Heart left ventricle (tissue), 16 donors: ENCODE measurements at regions not wholly inside any gene's neighbourhood (a gene's known extent, or its start where the extent isn't known, plus 50 kb on each side); places are given as distances from the start of the nearest gene placed in this dataset.

Source experiments
- ATAC-seq, 4 donors: fragments of 200-7000 bp; cut with Tn5 transposase; one replicate each; pipeline ENCODE4 v1.9.1; 2020 to 2022; ENCODE audit warnings: moderate library complexity in 4 of 4, mild to moderate bottlenecking in 3 of 4, moderate number of reproducible peaks in 1 of 4
- DNase-seq, 5 donors: peaks; one replicate each; pipeline ENCODE4 v3.0.0-alpha.2; 2020
- H3K27ac ChIP-seq, 12 donors: fragments of 200-600 bp; sonication (generic) in 4 of 12; one replicate each; pipeline versions ENCODE4 v1.5.0 to v1.8.0; 2016 to 2022; ENCODE audit warnings: mild to moderate bottlenecking in 2 of 12
- H3K27me3 ChIP-seq, 9 donors: fragments of 200-600 bp; sonication (generic) in 2 of 9; one replicate each; pipeline versions ENCODE4 v1.5.1 to v1.8.0; 2016 to 2022; ENCODE audit warnings: mild to moderate bottlenecking in 3 of 9
- H3K36me3 ChIP-seq, 9 donors: fragments of 200-600 bp; sonication (generic) in 2 of 9; one replicate each; pipeline versions ENCODE4 v1.5.0 to v1.8.0; 2018 to 2022; ENCODE audit warnings: mild to moderate bottlenecking in 2 of 9
- H3K4me1 ChIP-seq, 12 donors: fragments of 200-600 bp; sonication (generic) in 4 of 12; one replicate each; pipeline versions ENCODE4 v1.5.0 to v1.8.0; 2016 to 2022; ENCODE audit warnings: mild to moderate bottlenecking in 3 of 12
- H3K4me3 ChIP-seq, 12 donors: fragments of 200-600 bp; sonication (generic) in 4 of 12; one replicate each; pipeline versions ENCODE4 v1.5.0 to v1.8.0; 2017 to 2022; ENCODE audit warnings: mild to moderate bottlenecking in 9 of 12, moderate library complexity in 4 of 12
- H3K9me3 ChIP-seq, 12 donors: fragments of 200-600 bp; sonication (generic) in 4 of 12; one replicate each; pipeline versions ENCODE4 v1.5.0 to v1.8.0; 2016 to 2022; ENCODE audit warnings: mild to moderate bottlenecking in 1 of 12
- POLR2A ChIP-seq, 2 donors: fragments of 450-650 bp; IDR thresholded peaks; one replicate each; pipeline ENCODE4 v1.6.1; 2017; ENCODE audit warnings: antibody characterized with exemption in 2 of 2, mild to moderate bottlenecking in 2 of 2, moderate library complexity in 2 of 2
- WGBS, 4 donors: extraction: QIAGEN DNeasy Blood & Tissue Kit in 2 of 4; methylation state at CpG; one replicate each; pipeline versions ENCODE4 v1.1.5 to v1.1.7; 2013 to 2018; 5-methylcytosine and 5-hydroxymethylcytosine counted together
- intact Hi-C, 10 donors: fragments of 100-400 bp; cut with DNase I; formaldehyde crosslinking; loops; one replicate each; pipeline versions ENCODE4 v1.11.1 to v1.14.2; 2022
- TF ChIP-seq, protein P1 (sequence below), 12 donors: fragments of 200-600 bp; sonication (generic) in 4 of 12; IDR thresholded peaks; one replicate each; pipeline versions ENCODE4 v1.5.0 to v1.8.0; 2018 to 2022; ENCODE audit warnings: antibody characterized with exemption in 12 of 12, mild to moderate bottlenecking in 5 of 12
- donor health status: ischemic (EF 13 %, LVEDD 7.1; RV severe dilation, severe dysfunction).
- donor health status: healthy with polysubstance abuse.
- donor health status: DM: no; HTN: yes; CAD: no.
- donor health status: DM: no; HTN: no; CAD: no.
- donor health status: ischemic (EF 25% LVEDD 6.9; RV normal size, moderate dysfunction).
- donor health status: ischemic (EF 25% LVEDD 5.7; RV mildly dilated, moderate dysfunction).
- donor health status: healthy.
- donor health status: DM: yes; HTN: yes; CAD: no.
- donor health status: ischemic (EF 35%, LVEDD 5.7; RV mildly dilated, moderate dysfunction).
- donor health status: nonischemic (EF 11% LVEDD 7.7; RV severe dilation, severe dysfunction).
- donor health status: DM: yes; HTN: yes; CAD: no.
- donor health status: PGD.
- donor health status: ischemic (EF 29% LVEDD 5.4; RV normal size, mild dysfunction).
- donor health status: nonischemic (EF 23%, LVEDD 6.1; RV moderate dilation, normal function).

DNA sequence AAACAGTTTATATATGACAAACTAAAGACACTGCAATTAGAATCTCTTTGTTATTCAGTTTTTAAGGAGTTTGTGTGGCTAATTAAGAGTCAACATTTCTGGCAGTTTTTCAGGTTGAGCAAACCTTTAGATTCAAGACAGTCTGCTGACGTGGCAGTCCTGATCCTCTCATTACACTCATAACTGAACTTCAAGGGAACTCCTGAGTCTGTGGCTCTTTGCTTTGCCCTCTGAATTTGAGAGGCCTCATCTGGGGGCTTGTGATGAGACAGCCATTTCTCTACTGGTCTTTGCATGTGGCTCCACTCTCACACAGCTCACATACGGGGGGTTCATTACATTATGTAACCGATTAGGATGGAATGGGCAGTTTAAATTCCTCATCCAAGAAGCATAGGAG, 182.9 kb upstream of the MEF2C start:
- intact Hi-C loops = no loop called here
- Histone ChIP-seq H3K4me3 (no peak overlapping the region), H3K36me3 (no peaks in the 10 kb centered on the region), H3K9me3 (no peaks in the 10 kb centered on the region), H3K27me3 (no peaks in the 10 kb centered on the region), H3K4me1 (peaks cover 0 to 5% (median 0%) of the 10 kb centered on the region in 12 donors), H3K27ac (no peak overlapping the region)
- TF ChIP-seq, protein P1, sequence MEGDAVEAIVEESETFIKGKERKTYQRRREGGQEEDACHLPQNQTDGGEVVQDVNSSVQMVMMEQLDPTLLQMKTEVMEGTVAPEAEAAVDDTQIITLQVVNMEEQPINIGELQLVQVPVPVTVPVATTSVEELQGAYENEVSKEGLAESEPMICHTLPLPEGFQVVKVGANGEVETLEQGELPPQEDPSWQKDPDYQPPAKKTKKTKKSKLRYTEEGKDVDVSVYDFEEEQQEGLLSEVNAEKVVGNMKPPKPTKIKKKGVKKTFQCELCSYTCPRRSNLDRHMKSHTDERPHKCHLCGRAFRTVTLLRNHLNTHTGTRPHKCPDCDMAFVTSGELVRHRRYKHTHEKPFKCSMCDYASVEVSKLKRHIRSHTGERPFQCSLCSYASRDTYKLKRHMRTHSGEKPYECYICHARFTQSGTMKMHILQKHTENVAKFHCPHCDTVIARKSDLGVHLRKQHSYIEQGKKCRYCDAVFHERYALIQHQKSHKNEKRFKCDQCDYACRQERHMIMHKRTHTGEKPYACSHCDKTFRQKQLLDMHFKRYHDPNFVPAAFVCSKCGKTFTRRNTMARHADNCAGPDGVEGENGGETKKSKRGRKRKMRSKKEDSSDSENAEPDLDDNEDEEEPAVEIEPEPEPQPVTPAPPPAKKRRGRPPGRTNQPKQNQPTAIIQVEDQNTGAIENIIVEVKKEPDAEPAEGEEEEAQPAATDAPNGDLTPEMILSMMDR (IDR thresholded peaks at IDR 0.05) = no peak
- DNase-seq (no peak), ATAC-seq (no peak)
- whole genome bisulfite sequencing, 4 donors = 91 to 93% (median 92%) methylated on average over 3 of the region's 3 CpGs

DNA sequence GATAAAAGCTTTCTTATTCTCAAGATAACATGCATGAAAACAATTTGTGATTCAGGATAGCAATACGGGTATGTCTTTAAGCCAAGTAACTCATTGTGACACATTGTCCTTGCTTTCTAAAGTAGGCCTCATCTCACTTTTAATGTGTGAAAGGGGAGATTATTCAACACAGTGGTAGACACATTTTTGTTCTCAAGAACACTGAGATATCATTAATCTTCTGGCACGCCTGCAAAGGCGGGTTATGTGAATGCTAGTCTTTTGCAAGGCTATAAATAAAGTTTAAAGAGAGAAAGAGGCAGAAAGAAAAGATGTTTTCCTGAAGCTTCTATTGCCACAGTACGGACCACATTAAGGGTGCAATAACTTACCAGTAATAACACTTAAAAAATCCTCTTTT, 181.8 kb upstream of the MEF2C start:
- Histone ChIP-seq H3K27me3 (no peaks in the 10 kb centered on the region), H3K4me1 (peaks cover 0 to 5% (median 0%) of the 10 kb centered on the region in 12 donors), H3K4me3 (no peak overlapping the region), H3K36me3 (no peaks in the 10 kb centered on the region), H3K9me3 (no peaks in the 10 kb centered on the region), H3K27ac (no peak overlapping the region)
- DNase-seq (no peak), ATAC-seq (no peak)
- whole genome bisulfite sequencing, 4 donors = 43 to 53% (median 49%) methylated on average over 4 of the region's 4 CpGs
- TF ChIP-seq, protein P1 (IDR thresholded peaks at IDR 0.05) = no peak
- TF ChIP-seq POLR2A (IDR thresholded peaks at IDR 0.05) = no peak
- intact Hi-C loops = no loop called here

DNA sequence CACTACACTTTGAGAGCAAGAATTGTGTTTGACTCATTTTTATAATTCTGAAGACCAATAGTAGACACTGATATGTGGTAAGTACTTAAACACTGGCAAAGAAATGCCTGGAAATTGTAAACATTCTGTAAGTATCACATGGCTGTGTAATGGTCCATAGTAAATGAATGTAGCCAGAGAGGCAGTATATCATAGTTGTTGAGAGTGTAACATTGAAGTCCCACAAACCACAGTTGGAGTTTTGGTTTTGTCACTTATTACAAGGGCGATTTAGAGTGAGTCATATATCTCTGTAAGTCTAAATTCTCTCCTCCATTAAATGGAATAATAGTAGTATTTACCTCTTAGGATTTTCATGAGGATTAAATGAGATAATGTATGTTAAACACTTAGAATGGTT, 181.1 kb upstream of the MEF2C start:
- no peak for DNase-seq
- Histone ChIP-seq H3K4me1 (peaks cover 0 to 5% (median 0%) of the 10 kb centered on the region in 12 donors), H3K36me3 (no peaks in the 10 kb centered on the region), H3K27ac (no peak overlapping the region), H3K9me3 (no peaks in the 10 kb centered on the region), H3K4me3 (no peak overlapping the region), H3K27me3 (no peaks in the 10 kb centered on the region)
- intact Hi-C loops = no loop called here
- no peak for ATAC-seq
- 86 to 93% (median 88%) methylated on average over 1 of the region's 1 CpG for WGBS, 4 donors
- TF ChIP-seq, protein P1 (IDR thresholded peaks at IDR 0.05) = no peak
- TF ChIP-seq POLR2A (IDR thresholded peaks at IDR 0.05) = no peak

DNA sequence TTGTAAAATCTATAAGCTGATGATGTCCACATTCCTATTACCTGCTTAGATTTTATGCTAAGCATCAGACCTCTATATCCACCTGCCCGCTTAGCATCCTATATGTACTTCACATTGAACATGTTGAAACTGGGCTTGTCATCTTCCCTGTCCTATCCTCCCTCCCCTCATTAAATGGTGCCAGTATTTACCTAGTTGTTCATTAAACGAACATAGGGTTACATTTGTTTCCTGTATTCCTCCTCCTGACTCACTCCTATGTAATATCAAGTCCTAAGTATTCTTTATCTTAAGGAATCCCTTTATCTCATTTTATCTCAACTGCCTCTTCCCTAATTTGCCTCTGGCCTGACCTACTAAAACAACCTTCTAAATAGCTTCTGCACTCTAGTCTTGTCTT, 177.8 kb upstream of the MEF2C start:
- no peak overlapping the region for H3K27ac ChIP-seq
- no peak for TF ChIP-seq POLR2A (IDR thresholded peaks at IDR 0.05)
- TF ChIP-seq, protein P1 (IDR thresholded peaks at IDR 0.05) = no peak
- ATAC-seq (no peak), DNase-seq (no peak)
- H3K27me3 ChIP-seq = no peaks in the 10 kb centered on the region
- H3K36me3 ChIP-seq = no peaks in the 10 kb centered on the region
- H3K4me3 ChIP-seq = no peak overlapping the region
- H3K9me3 ChIP-seq = no peaks in the 10 kb centered on the region
- H3K4me1 ChIP-seq = peaks cover 0 to 5% (median 0%) of the 10 kb centered on the region in 12 donors
- intact Hi-C loops = no loop called here
- 74 to 85% (median 80%) methylated on average over 2 of the region's 2 CpGs for WGBS, 4 donors
